ENCODE measurements at regions not wholly inside any gene's neighbourhood (a gene's known extent, or its start where the extent isn't known, plus 50 kb on each side); places are given as distances from the start of the nearest gene placed in this dataset.

- Histone ChIP-seq H3K9me3 (ENCODE audit: low read length) (no peaks in the 10 kb centered on the region), H3K4me3 (ENCODE audit: low read depth, low read length, poor library complexity, severe bottlenecking) (no peak overlapping the region), H3K36me3 (ENCODE audit: insufficient read depth, low read length) (no peaks in the 10 kb centered on the region), H3K4me1 (ENCODE audit: insufficient read depth, low read length, poor library complexity, severe bottlenecking) (no peaks in the 10 kb centered on the region), H4K20me1 (ENCODE audit: insufficient read depth, low read length) (no peaks in the 10 kb centered on the region), H2AFZ (ENCODE audit: low read length) (no peak overlapping the region), H3K4me2 (ENCODE audit: low read length) (no peak overlapping the region), H3K79me2 (ENCODE audit: insufficient read depth, low read depth, low read length) (no peaks in the 10 kb centered on the region), H3K27ac (ENCODE audit: low read depth, low read length, poor library complexity, severe bottlenecking) (no peak overlapping the region), H3K9me2 (ENCODE audit: insufficient read depth, low read length) (no peaks in the 10 kb centered on the region)
- intact Hi-C loops (cut with micrococcal nuclease; ENCODE audit: unreplicated experiment), result no loop called here
- CTCF ChIA-PET (ENCODE audit: unreplicated experiment), result no interaction called here
- no TSS peak for BruUV-seq (replicated peaks)
- POLR2A ChIA-PET, result no interaction called here
- no peak for DNase-seq (ENCODE audit: low spot score)
- no peak for TF ChIP-seq EZH2phosphoT487 (IDR thresholded peaks at IDR 0.05; ENCODE audit: borderline replicate concordance, low read depth, low read length)
These were observed 109.9 kb downstream of the RIN2 start for GRCh38 chr20:19867940-19868371.

GRCh38 chr20:19868441-19868840 lies 110.4 kb downstream of the RIN2 start:
- no peak for DNase-seq (ENCODE audit: low spot score)
- Histone ChIP-seq H3K79me2 (ENCODE audit: insufficient read depth, low read depth, low read length) (no peaks in the 10 kb centered on the region), H3K9me3 (ENCODE audit: low read length) (no peaks in the 10 kb centered on the region), H3K4me3 (ENCODE audit: low read depth, low read length, poor library complexity, severe bottlenecking) (no peak overlapping the region), H4K20me1 (ENCODE audit: insufficient read depth, low read length) (no peaks in the 10 kb centered on the region), H3K4me2 (ENCODE audit: low read length) (no peak overlapping the region), H3K36me3 (ENCODE audit: insufficient read depth, low read length) (no peaks in the 10 kb centered on the region), H2AFZ (ENCODE audit: low read length) (no peak overlapping the region), H3K4me1 (ENCODE audit: insufficient read depth, low read length, poor library complexity, severe bottlenecking) (no peaks in the 10 kb centered on the region), H3K27ac (ENCODE audit: low read depth, low read length, poor library complexity, severe bottlenecking) (no peak overlapping the region), H3K9me2 (ENCODE audit: insufficient read depth, low read length) (no peaks in the 10 kb centered on the region)
- POLR2A ChIA-PET, result interaction anchor here (0.6 to 0.7 kb wide), 2 partner anchors 74 to 119 kb away, joined by 3 to 6 read pairs; no protein-coding TSS in a partner anchor
- BruUV-seq (replicated peaks), result no TSS peak
- intact Hi-C loops (cut with micrococcal nuclease; ENCODE audit: unreplicated experiment), result no loop called here
- CTCF ChIA-PET (ENCODE audit: unreplicated experiment), result no interaction called here
- TF ChIP-seq EZH2phosphoT487 (IDR thresholded peaks at IDR 0.05; ENCODE audit: borderline replicate concordance, low read depth, low read length), result no peak
- TF ChIP-seq CTCF (conservative IDR thresholded peaks at IDR 0.05; ENCODE audit: low read length), result no peak

- no TSS peak for BruUV-seq (replicated peaks)
- Histone ChIP-seq H3K4me2 (ENCODE audit: low read length) (no peak overlapping the region), H3K4me3 (ENCODE audit: low read depth, low read length, poor library complexity, severe bottlenecking) (no peak overlapping the region), H2AFZ (ENCODE audit: low read length) (no peak overlapping the region), H3K4me1 (ENCODE audit: insufficient read depth, low read length, poor library complexity, severe bottlenecking) (no peaks in the 10 kb centered on the region), H3K79me2 (ENCODE audit: insufficient read depth, low read depth, low read length) (no peaks in the 10 kb centered on the region), H4K20me1 (ENCODE audit: insufficient read depth, low read length) (no peaks in the 10 kb centered on the region), H3K9me2 (ENCODE audit: insufficient read depth, low read length) (no peaks in the 10 kb centered on the region), H3K27ac (ENCODE audit: low read depth, low read length, poor library complexity, severe bottlenecking) (no peak overlapping the region), H3K9me3 (ENCODE audit: low read length) (no peaks in the 10 kb centered on the region), H3K36me3 (ENCODE audit: insufficient read depth, low read length) (no peaks in the 10 kb centered on the region)
- intact Hi-C loops (cut with micrococcal nuclease; ENCODE audit: unreplicated experiment), result no loop called here
- DNase-seq (ENCODE audit: low spot score), result no peak
- TF ChIP-seq EZH2phosphoT487 (IDR thresholded peaks at IDR 0.05; ENCODE audit: borderline replicate concordance, low read depth, low read length) (no peak), CTCF (conservative IDR thresholded peaks at IDR 0.05; ENCODE audit: low read length) (no peak)
- ChIA-PET POLR2A (no interaction called here), CTCF (ENCODE audit: unreplicated experiment) (no interaction called here)
These were observed 113.9 kb downstream of the RIN2 start for GRCh38 chr20:19872001-19872400.
